ENCODE measurements at regions not wholly inside any gene's neighbourhood (a gene's known extent, or its start where the extent isn't known, plus 50 kb on each side); places are given as distances from the start of the nearest gene placed in this dataset.

DNA sequence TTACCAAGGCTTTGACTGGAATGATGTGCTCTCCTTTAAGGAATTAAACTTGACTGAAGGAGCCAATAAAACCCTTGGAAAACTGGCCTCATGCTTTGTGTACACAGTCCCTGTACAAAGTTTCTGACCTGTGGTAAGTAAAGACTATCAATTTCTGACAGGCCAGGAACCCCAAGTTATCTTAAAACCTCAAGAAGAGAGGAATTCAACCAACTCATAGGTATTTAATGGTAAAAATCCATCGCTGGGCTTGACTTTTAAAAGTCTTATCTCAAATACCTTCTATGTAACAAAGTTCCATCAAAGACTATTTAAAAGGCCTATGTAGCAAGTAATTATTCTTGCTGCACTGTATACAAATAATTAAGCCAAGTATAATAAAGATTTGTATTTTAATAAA lies 103.7 kb upstream of the TENT5D start:
- DNase-seq, result no peak

DNA sequence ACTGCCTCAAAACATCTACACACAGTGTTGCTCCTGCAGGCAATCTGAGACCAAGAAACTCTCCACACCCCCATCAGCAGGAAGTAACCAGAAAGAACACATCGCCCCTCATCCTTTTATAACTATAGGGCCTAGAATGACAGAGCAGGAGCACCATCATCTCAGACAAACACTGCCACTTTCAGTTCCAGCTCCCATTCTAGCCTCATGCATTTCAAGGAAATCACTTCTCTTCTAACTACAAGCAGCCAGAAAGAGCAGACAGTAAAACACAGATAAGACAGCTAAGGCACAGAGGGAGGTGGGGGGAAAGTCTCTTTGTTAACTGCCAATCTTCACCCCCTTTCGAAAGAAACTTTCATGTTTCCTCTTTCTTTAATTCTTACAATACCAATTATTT lies 102.6 kb upstream of the TENT5D start:
- DNase-seq, result no peak

DNA sequence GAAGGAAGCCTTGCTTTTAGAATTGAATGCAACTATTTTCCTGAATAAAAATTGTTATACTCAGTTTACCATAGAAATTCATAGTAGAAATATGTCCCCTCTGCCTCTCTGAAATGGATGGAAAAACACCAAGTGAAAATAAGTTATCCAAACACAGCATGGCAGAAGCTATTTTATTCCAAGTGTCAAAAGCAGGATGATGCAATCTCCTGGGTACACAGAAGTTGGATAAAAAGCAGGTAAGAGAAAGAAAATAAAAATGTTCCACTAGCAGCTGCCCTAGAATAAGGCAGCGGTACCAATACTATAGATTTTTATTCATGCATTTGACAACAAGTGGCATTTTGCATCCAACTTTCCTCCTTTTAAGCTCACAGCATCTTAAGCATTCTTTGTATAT lies 89.0 kb upstream of the TENT5D start:
- DNase-seq, result no peak

DNA sequence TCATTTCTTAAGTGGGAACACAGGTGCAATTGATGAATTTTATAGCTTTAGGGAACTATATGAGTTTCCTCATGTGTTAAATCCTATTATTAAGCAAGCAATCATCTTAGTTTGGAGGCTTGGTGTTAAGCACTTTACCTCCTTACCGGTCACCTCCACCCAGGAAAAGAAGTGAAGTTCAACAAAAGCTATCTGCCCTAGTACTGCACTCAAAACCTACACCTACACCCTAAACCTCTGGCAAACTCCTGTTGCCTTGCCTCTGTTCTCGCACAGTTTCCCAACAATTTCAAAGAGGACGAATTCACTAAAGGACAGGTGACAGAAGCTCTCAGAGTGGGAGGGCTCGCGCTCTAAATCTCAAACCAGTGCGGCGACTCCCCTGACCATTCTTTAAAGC lies 85.7 kb upstream of the TENT5D start:
- no peak for DNase-seq

DNA sequence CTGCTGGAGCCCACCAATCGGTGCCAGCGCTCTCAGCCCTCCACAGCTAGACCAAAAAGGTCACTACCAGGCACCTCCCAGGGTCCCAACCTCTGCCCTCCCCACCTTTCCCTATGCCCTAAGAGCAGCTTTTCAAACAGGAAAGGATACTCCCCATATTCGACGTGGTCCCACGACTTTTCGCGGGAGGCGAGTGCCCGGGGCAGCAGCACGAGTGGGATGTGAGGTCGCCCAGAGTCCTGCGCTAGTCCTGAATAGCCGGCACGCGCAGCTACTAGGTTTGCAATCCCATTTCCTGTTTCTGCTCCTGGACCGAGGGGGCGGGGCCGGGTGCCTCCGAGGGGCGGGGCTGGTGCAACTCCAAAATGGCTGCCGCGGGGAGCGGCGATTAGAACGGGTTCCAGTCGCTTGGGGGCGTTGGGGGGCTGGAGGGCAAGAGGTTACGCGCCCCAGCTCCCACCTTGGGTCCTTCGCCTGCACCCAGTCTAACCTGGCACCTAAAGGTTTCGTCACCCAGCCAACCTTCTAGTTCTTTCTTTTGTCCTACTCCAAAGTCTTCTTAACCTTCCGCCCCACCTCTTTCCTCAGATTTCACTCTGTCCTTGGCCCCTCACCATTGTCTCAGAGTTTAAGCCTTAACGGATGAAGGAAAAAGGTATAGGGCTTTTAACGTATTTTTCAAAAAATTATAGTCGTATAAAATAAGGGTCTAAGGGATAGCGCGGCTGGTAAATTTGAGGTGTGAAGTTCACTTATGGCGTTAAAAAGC lies 85.0 kb upstream of the TENT5D start:
- peak; percentile 51 for DNase-seq

DNA sequence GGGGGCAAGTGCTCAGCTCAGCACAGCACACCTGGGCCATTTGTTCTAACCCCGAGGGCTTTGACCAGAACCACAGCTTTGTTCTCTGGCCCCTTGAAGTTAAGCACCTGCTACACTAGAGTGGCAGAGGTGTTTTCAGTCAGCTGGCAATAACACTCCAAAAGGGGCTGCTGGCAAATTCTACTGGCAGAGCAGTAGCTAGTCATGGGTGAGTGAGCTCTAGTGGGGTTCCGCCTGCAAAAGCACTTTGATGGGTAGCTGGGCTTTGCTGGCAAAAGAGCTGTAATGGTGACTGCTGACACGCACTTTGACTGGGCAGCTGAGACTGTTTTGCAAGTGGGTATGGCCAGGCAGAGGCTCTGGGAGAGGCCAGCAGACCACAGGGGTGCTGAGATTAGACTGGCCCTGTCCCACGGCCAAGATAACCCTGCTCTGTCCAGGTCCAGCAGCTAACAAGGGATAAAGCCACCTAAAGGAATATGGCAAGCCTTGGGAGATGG lies 65.2 kb upstream of the TENT5D start:
- DNase-seq, result no peak

All from right forelimb (tissue), 1 donor.